H9 (cell line): ENCODE measurements at regions not wholly inside any gene's neighbourhood (a gene's known extent, or its start where the extent isn't known, plus 50 kb on each side); places are given as distances from the start of the nearest gene placed in this dataset.

Source experiments
- DNase-seq: peaks from one replicate; pipeline ENCODE4 v3.0.0-alpha.2; 2017
- H2AFZ ChIP-seq: one replicate; pipeline ENCODE4 v1.6.1; 2013; ENCODE audit warnings: mild to moderate bottlenecking, low read length, control low read depth, moderate library complexity
- H2AK5ac ChIP-seq: 2 replicates; pipeline ENCODE4 v1.6.1; 2013; ENCODE audit warnings: low read length, control low read depth, mixed read lengths; ENCODE audit not compliant: insufficient read length
- H2BK120ac ChIP-seq: one replicate; pipeline ENCODE4 v1.6.1; 2013; ENCODE audit warnings: low read depth, mild to moderate bottlenecking, low read length, control low read depth, inconsistent platforms; ENCODE audit not compliant: poor library complexity, severe bottlenecking
- H2BK12ac ChIP-seq: 2 replicates; pipeline ENCODE4 v1.6.1; 2013; ENCODE audit warnings: low read length, control low read depth, mixed read lengths, low read depth; ENCODE audit not compliant: insufficient read length
- H2BK15ac ChIP-seq: 2 replicates; pipeline ENCODE4 v1.6.1; 2013; ENCODE audit warnings: low read depth, low read length, control low read depth
- H2BK20ac ChIP-seq: one replicate; pipeline ENCODE4 v1.6.1; 2013; ENCODE audit warnings: low read depth, mild to moderate bottlenecking, low read length, control low read depth, inconsistent platforms; ENCODE audit not compliant: poor library complexity, severe bottlenecking
- H2BK5ac ChIP-seq: 2 replicates; pipeline ENCODE4 v1.6.1; 2013; ENCODE audit warnings: low read length, control low read depth, mixed read lengths; ENCODE audit not compliant: insufficient read length
- H3K14ac ChIP-seq: 2 replicates; pipeline ENCODE4 v1.6.1; 2013; ENCODE audit warnings: low read length, control low read depth; ENCODE audit not compliant: insufficient read depth
- H3K18ac ChIP-seq: 2 replicates; pipeline ENCODE4 v1.6.1; 2013; ENCODE audit warnings: low read depth, mild to moderate bottlenecking, mixed read lengths, low read length, control low read depth; ENCODE audit not compliant: insufficient read length
- H3K23ac ChIP-seq: 2 replicates; pipeline ENCODE4 v1.6.1; 2013; ENCODE audit warnings: low read length, control low read depth, mixed read lengths, low read depth; ENCODE audit not compliant: insufficient read length
- H3K23me2 ChIP-seq: 2 replicates; pipeline ENCODE4 v1.6.1; 2013; ENCODE audit warnings: low read depth, mild to moderate bottlenecking, mixed read lengths, low read length, control low read depth; ENCODE audit not compliant: insufficient read length, poor library complexity, severe bottlenecking
- H3K27ac ChIP-seq: 2 replicates; pipeline ENCODE4 v1.5.1; 2013; ENCODE audit warnings: low read length, control low read depth, mixed read lengths, low read depth; ENCODE audit not compliant: insufficient read length
- H3K27me3 ChIP-seq: 2 replicates; pipeline ENCODE4 v1.6.1; 2013; ENCODE audit warnings: low read length, control low read depth, inconsistent platforms; ENCODE audit not compliant: insufficient read depth
- H3K4ac ChIP-seq: 2 replicates; pipeline ENCODE4 v1.6.1; 2013; ENCODE audit warnings: low read depth, mild to moderate bottlenecking, control low read depth, inconsistent platforms, low read length, moderate library complexity
- H3K4me1 ChIP-seq: 2 replicates; pipeline ENCODE4 v1.6.1; 2013; ENCODE audit warnings: low read length, control low read depth, inconsistent platforms; ENCODE audit not compliant: insufficient read depth
- H3K4me2 ChIP-seq: 2 replicates; pipeline ENCODE4 v1.6.1; 2013; ENCODE audit warnings: low read length, control low read depth, mixed read lengths; ENCODE audit not compliant: insufficient read length, insufficient read depth
- H3K56ac ChIP-seq: 2 replicates; pipeline ENCODE4 v1.6.1; 2013; ENCODE audit warnings: low read depth, mild to moderate bottlenecking, mixed read lengths, low read length, control low read depth; ENCODE audit not compliant: insufficient read length
- H3K79me1 ChIP-seq: 2 replicates; pipeline ENCODE4 v1.6.1; 2013; ENCODE audit warnings: low read depth, mild to moderate bottlenecking, moderate library complexity, low read length, control low read depth, inconsistent platforms; ENCODE audit not compliant: insufficient read depth, poor library complexity, severe bottlenecking
- H3K79me2 ChIP-seq: 2 replicates; pipeline ENCODE4 v1.6.1; 2013; ENCODE audit warnings: low read length, control low read depth, inconsistent platforms; ENCODE audit not compliant: insufficient read depth
- H3K9ac ChIP-seq: 2 replicates; pipeline ENCODE4 v1.6.1; 2013; ENCODE audit warnings: low read length, control low read depth, mixed read lengths; ENCODE audit not compliant: insufficient read length; ENCODE audit errors: extremely low read depth
- H3K9me3 ChIP-seq: one replicate; pipeline ENCODE4 v1.6.1; 2013; ENCODE audit warnings: low read depth, low read length, inconsistent platforms; ENCODE audit not compliant: control insufficient read depth
- H3T11ph ChIP-seq: one replicate; pipeline ENCODE4 v1.6.1; 2013; ENCODE audit warnings: mild to moderate bottlenecking, low read length, control low read depth, inconsistent platforms
- H4K20me1 ChIP-seq: one replicate; pipeline ENCODE4 v1.6.1; 2013; ENCODE audit not compliant: control insufficient read depth, insufficient read length, insufficient read depth
- H4K5ac ChIP-seq: 2 replicates; pipeline ENCODE4 v1.6.1; 2013; ENCODE audit warnings: low read depth, mild to moderate bottlenecking, mixed read lengths, low read length, control low read depth; ENCODE audit not compliant: insufficient read length
- H4K8ac ChIP-seq: replicated peaks from 2 replicates; pipeline ENCODE4 v1.6.1; 2013; ENCODE audit warnings: low read length, control low read depth, mixed read lengths, low read depth; ENCODE audit not compliant: insufficient read length
- H4K91ac ChIP-seq: 2 replicates; pipeline ENCODE4 v1.6.1; 2013; ENCODE audit warnings: low read depth, mild to moderate bottlenecking, moderate library complexity, mixed read lengths, low read length, control low read depth; ENCODE audit not compliant: insufficient read length
- H3K27ac Mint-ChIP-seq, 3 experiments: 2 replicates in 2 of 3; 3 replicates in 1 of 3; pipeline ENCODE4 v1.8.0; 2020 to 2021; ENCODE audit warnings: mixed read lengths in 3 of 3, mild to moderate bottlenecking in 1 of 3, moderate library complexity in 1 of 3
- H3K27me3 Mint-ChIP-seq: 2 replicates; pipeline ENCODE4 v1.8.0; 2021; ENCODE audit warnings: low read depth, mild to moderate bottlenecking, moderate library complexity, mixed read lengths
- H3K36me3 Mint-ChIP-seq, 3 experiments: 2 replicates in 2 of 3; 3 replicates in 1 of 3; pipeline ENCODE4 v1.8.0; 2020 to 2021; ENCODE audit warnings: low read depth in 3 of 3, mixed read lengths in 3 of 3; ENCODE audit not compliant: insufficient read depth in 1 of 3
- H3K4me1 Mint-ChIP-seq, 2 experiments: 2 replicates each; pipeline ENCODE4 v1.8.0; 2020; ENCODE audit warnings: mixed read lengths in 2 of 2
- H3K4me3 Mint-ChIP-seq, 2 experiments: 2 replicates in 1 of 2; 3 replicates in 1 of 2; pipeline ENCODE4 v1.8.0; 2020 to 2021; ENCODE audit warnings: mild to moderate bottlenecking in 2 of 2, mixed read lengths in 2 of 2, moderate library complexity in 1 of 2
- H3K9me3 Mint-ChIP-seq, 2 experiments: 2 replicates in 1 of 2; 3 replicates in 1 of 2; pipeline ENCODE4 v1.8.0; 2020; ENCODE audit warnings: mild to moderate bottlenecking in 2 of 2, mixed read lengths in 2 of 2, moderate library complexity in 1 of 2
- WGBS: extraction: QIAGEN DNeasy Blood & Tissue Kit; methylation state at CpG from one replicate; pipeline ENCODE4 v1.1.7; 2013; ENCODE audit warnings: missing lambda C conversion rate, low lambda C conversion rate, mixed read lengths; ENCODE audit not compliant: insufficient read length; ENCODE audit errors: extremely low coverage; 5-methylcytosine and 5-hydroxymethylcytosine counted together
- TF ChIP-seq, protein P1 (sequence below): fragments of 200-600 bp; sonication (generic); conservative IDR thresholded peaks from 3 replicates; pipeline ENCODE4 v1.8.0; 2021; ENCODE audit warnings: antibody characterized with exemption, mild to moderate bottlenecking

DNA sequence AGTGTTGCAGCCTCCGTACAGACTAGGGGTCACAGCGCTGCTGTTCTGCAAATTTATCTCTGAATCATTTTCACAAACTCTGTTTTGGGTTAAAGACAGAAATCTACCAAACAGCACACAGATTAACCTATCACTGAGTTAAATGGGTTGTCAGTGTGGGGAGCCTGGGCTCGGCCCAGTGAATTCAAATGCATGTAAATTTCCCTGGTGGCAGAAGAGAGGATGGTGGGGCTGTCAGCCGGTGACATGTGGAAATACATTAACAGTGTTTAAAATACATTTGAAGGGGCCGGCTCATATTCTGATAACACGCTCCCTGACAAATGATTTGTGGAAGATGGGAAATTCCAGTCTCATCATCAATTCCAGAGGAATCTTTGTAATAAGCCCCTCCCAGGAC lies 309.6 kb upstream of the MKI67 start:
- H3K36me3 Mint-ChIP-seq, result no peaks in the 10 kb centered on the region; a peak in 1 of 7 replicates

More for the DNA sequence above, 309.6 kb upstream of the MKI67 start:
- TF ChIP-seq, protein P1, sequence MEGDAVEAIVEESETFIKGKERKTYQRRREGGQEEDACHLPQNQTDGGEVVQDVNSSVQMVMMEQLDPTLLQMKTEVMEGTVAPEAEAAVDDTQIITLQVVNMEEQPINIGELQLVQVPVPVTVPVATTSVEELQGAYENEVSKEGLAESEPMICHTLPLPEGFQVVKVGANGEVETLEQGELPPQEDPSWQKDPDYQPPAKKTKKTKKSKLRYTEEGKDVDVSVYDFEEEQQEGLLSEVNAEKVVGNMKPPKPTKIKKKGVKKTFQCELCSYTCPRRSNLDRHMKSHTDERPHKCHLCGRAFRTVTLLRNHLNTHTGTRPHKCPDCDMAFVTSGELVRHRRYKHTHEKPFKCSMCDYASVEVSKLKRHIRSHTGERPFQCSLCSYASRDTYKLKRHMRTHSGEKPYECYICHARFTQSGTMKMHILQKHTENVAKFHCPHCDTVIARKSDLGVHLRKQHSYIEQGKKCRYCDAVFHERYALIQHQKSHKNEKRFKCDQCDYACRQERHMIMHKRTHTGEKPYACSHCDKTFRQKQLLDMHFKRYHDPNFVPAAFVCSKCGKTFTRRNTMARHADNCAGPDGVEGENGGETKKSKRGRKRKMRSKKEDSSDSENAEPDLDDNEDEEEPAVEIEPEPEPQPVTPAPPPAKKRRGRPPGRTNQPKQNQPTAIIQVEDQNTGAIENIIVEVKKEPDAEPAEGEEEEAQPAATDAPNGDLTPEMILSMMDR, result no peak
- no peak overlapping the region for H4K8ac ChIP-seq
- H4K20me1 ChIP-seq, result no peaks in the 10 kb centered on the region
- no peak overlapping the region for H2BK5ac ChIP-seq
- WGBS, result no CpG with 5 or more reads among the region's 6 CpGs
- H3K4me2 ChIP-seq, result no peak overlapping the region
- no peak overlapping the region for H3K18ac ChIP-seq
- no peak overlapping the region for H2BK20ac ChIP-seq
- no peak overlapping the region for H2BK12ac ChIP-seq
- Mint-ChIP-seq H3K27ac (no peak overlapping the region), H3K9me3 (no peaks in the 10 kb centered on the region; a peak in 1 of 5 replicates), H3K4me3 (no peak overlapping the region), H3K4me1 (peaks cover 40 to 52% of the 10 kb centered on the region in 2 experiments), H3K27me3 (peaks cover 1% of the 10 kb centered on the region; the same call in 1 of the 2 replicates)
- no peaks in the 10 kb centered on the region for H3K79me1 ChIP-seq
- no peaks in the 10 kb centered on the region for H3K23me2 ChIP-seq
- DNase-seq, result no peak
- no peaks in the 10 kb centered on the region for H3K27me3 ChIP-seq
- H2AFZ ChIP-seq, result no peak overlapping the region
- no peak overlapping the region for H3T11ph ChIP-seq
- no peak overlapping the region for H3K27ac ChIP-seq
- H3K9me3 ChIP-seq, result no peaks in the 10 kb centered on the region
- no peak overlapping the region for H3K9ac ChIP-seq
- H2BK120ac ChIP-seq, result no peak overlapping the region
- H3K79me2 ChIP-seq, result no peaks in the 10 kb centered on the region
- H3K4ac ChIP-seq, result no peak overlapping the region
- no peaks in the 10 kb centered on the region; the same call in 1 of the 2 replicates for H3K4me1 ChIP-seq
- H3K56ac ChIP-seq, result no peak overlapping the region
- H4K5ac ChIP-seq, result no peak overlapping the region
- H4K91ac ChIP-seq, result no peak overlapping the region
- no peak overlapping the region for H2BK15ac ChIP-seq
- H3K23ac ChIP-seq, result no peak overlapping the region
- no peak overlapping the region for H3K14ac ChIP-seq
- no peak overlapping the region for H2AK5ac ChIP-seq
